Testis (tissue), 2 donors: ENCODE measurements at regions not wholly inside any gene's neighbourhood (a gene's known extent, or its start where the extent isn't known, plus 50 kb on each side); places are given as distances from the start of the nearest gene placed in this dataset.

Experiments used
- DNase-seq: peaks from one replicate; pipeline ENCODE4 v3.0.0-alpha.2; 2019
- H3K27ac ChIP-seq, 2 donors: fragments of 200-600 bp; sonication (generic); one replicate each; pipeline ENCODE4 v1.5.1; 2019
- H3K27me3 ChIP-seq: fragments of 200-600 bp; sonication (generic); one replicate; pipeline ENCODE4 v1.5.1; 2019
- H3K36me3 ChIP-seq: fragments of 200-600 bp; sonication (generic); one replicate; pipeline ENCODE4 v1.5.1; 2017; ENCODE audit warnings: low read depth; ENCODE audit errors: missing control alignments
- H3K4me1 ChIP-seq: fragments of 200-600 bp; sonication (generic); one replicate; pipeline ENCODE4 v1.5.1; 2019
- H3K4me3 ChIP-seq, 2 donors: fragments of 200-600 bp; sonication (generic); one replicate each; pipeline ENCODE4 v1.5.1; 2017 to 2019
- H3K9me3 ChIP-seq: fragments of 200-600 bp; sonication (generic); one replicate; pipeline ENCODE4 v1.5.1; 2017
- POLR2A ChIP-seq: fragments of 450-650 bp; IDR thresholded peaks from one replicate; pipeline ENCODE4 v1.6.1; 2017; ENCODE audit warnings: antibody characterized with exemption, mild to moderate bottlenecking, moderate library complexity
- WGBS, 2 donors: methylation state at CpG; one replicate each; pipeline ENCODE4 v1.1.5; 2018; 5-methylcytosine and 5-hydroxymethylcytosine counted together
- intact Hi-C: fragments of 100-400 bp; cut with DNase I; formaldehyde crosslinking; loops from one replicate; pipeline ENCODE4 v1.15.1; 2023; ENCODE audit warnings: low total_unique reads
- TF ChIP-seq, protein P1 (sequence below), 3 experiments: fragments of 450-650 bp in 2 of 3; fragments of 200-600 bp in 1 of 3; sonication (generic) in 1 of 3; IDR thresholded peaks; one replicate each; pipeline ENCODE4 v1.5.1; 2016 to 2019; ENCODE audit warnings: antibody characterized with exemption in 3 of 3, mild to moderate bottlenecking in 2 of 3, moderate library complexity in 1 of 3

DNA sequence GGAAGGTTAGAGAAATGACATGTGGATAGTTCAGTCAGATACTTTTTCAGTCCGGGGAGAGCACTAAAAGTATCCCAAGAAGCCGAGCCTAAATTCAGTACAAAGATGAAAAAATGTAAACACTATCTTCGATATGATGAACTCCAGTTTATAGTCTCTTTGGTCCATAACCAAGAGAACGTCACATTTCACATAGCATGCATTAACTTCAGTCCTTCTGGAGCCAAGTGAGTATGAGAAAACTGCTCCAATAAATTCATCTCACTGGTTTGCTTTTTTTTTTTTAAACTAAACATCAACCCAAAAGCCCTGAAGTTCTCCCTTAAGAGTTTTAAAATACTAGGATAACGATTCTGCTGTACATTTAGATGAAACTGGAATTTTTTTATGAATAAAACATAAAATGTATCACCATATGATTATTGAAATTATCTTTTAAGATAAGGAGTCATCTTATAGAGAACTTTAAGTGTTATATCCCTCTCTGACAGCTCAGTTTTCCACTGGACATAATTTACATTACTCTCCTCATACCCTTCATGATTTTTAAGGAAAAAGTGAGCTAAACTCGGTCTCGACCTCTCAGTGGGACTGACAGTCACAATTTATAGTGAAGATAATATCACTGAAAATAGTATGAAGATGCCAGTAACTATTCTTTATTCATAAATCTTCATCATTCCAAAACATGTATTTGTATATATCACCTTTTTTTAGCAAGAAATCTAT is 841.5 kb upstream of the FLRT2 start:
- H3K9me3 ChIP-seq: no peaks in the 10 kb centered on the region
- TF ChIP-seq, protein P1, sequence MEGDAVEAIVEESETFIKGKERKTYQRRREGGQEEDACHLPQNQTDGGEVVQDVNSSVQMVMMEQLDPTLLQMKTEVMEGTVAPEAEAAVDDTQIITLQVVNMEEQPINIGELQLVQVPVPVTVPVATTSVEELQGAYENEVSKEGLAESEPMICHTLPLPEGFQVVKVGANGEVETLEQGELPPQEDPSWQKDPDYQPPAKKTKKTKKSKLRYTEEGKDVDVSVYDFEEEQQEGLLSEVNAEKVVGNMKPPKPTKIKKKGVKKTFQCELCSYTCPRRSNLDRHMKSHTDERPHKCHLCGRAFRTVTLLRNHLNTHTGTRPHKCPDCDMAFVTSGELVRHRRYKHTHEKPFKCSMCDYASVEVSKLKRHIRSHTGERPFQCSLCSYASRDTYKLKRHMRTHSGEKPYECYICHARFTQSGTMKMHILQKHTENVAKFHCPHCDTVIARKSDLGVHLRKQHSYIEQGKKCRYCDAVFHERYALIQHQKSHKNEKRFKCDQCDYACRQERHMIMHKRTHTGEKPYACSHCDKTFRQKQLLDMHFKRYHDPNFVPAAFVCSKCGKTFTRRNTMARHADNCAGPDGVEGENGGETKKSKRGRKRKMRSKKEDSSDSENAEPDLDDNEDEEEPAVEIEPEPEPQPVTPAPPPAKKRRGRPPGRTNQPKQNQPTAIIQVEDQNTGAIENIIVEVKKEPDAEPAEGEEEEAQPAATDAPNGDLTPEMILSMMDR (IDR thresholded peaks at IDR 0.05): no peak
- TF ChIP-seq POLR2A: no peak
- no peaks in the 10 kb centered on the region for H3K4me1 ChIP-seq
- H3K4me3 ChIP-seq: no peak overlapping the region
- H3K36me3 ChIP-seq: no peaks in the 10 kb centered on the region
- no peak overlapping the region for H3K27ac ChIP-seq
- intact Hi-C loops: no loop called here
- no peaks in the 10 kb centered on the region for H3K27me3 ChIP-seq
- WGBS, 2 donors: 80 to 82% methylated on average over 7 of the region's 7 CpGs
- DNase-seq: no peak

DNA sequence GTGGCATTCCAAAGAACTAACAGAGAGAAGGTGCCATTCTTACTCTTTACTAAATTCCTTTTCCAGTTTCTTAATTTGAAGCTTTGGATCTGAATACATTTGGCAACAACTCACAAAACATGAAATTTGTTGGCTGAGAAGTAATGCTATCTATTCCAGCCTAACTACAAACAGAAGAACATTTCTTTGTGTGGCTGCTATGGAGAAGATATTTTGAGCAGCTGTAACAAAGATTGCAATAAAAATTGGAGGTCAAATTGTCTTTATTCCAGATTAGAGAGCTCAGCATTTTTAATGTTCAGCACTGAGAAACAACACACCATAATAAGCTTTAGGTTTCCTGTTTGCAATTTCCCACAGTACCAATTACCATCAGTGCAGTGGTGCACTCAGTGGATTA is 835.8 kb upstream of the FLRT2 start:
- Histone ChIP-seq H3K27me3 (no peaks in the 10 kb centered on the region), H3K4me1 (peaks cover 3% of the 10 kb centered on the region), H3K4me3 (no peak overlapping the region), H3K27ac (no peak overlapping the region), H3K9me3 (no peaks in the 10 kb centered on the region), H3K36me3 (no peaks in the 10 kb centered on the region)
- intact Hi-C loops: no loop called here
- TF ChIP-seq, protein P1 (IDR thresholded peaks at IDR 0.05): no peak
- TF ChIP-seq POLR2A: no peak
- DNase-seq: no peak

DNA sequence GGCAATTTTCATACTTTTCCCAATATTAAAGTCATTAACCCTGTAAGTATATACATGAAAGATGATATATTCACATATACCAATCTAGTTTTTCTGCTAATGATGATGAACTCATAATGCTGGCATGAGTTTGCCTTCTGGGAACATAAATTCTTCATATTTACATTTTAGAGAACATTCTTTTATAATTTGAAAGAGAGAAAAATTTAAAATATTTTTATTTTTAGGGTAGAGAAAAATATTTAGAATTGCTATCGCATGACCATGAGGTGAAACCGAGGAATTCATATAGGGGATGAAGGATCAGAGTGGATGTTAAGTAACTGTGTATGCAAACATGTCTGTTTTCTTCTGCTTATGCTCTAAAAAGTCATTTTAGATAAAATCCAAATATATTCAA is 825.3 kb upstream of the FLRT2 start:
- Histone ChIP-seq H3K27me3 (no peaks in the 10 kb centered on the region), H3K4me3 (no peak overlapping the region), H3K4me1 (no peaks in the 10 kb centered on the region), H3K9me3 (no peaks in the 10 kb centered on the region), H3K27ac (no peak overlapping the region), H3K36me3 (no peaks in the 10 kb centered on the region)
- no peak for TF ChIP-seq POLR2A
- TF ChIP-seq, protein P1 (IDR thresholded peaks at IDR 0.05): no peak
- DNase-seq: no peak
- WGBS, 2 donors: 96% methylated on average over 2 of the region's 2 CpGs
- intact Hi-C loops: no loop called here

DNA sequence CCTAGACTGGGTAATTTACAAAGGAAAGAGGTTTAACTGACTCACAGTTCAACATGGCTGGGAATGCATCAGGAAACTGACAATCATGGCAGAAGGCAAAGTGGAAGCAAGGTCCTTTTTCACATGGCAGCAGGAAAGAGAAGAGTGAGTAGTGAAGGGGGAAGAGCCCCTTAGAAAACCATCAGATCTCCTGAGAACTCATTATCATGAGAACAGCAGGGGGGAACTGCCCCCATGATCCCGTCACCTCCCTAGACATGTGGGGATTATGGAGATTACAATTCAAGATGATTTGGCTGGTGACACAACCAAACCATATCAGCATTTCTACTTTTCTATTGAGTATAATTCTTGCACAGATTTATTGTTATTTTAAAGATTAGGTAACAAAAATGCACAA is 822.1 kb upstream of the FLRT2 start:
- no peak overlapping the region for H3K27ac ChIP-seq
- no peaks in the 10 kb centered on the region for H3K36me3 ChIP-seq
- H3K9me3 ChIP-seq: no peaks in the 10 kb centered on the region
- TF ChIP-seq, protein P1 (IDR thresholded peaks at IDR 0.05): no peak
- TF ChIP-seq POLR2A: no peak
- 97 to 100% methylated on average over 1 of the region's 1 CpG for WGBS, 2 donors
- intact Hi-C loops: no loop called here
- no peaks in the 10 kb centered on the region for H3K27me3 ChIP-seq
- DNase-seq: no peak
- no peaks in the 10 kb centered on the region for H3K4me1 ChIP-seq
- no peak overlapping the region for H3K4me3 ChIP-seq

DNA sequence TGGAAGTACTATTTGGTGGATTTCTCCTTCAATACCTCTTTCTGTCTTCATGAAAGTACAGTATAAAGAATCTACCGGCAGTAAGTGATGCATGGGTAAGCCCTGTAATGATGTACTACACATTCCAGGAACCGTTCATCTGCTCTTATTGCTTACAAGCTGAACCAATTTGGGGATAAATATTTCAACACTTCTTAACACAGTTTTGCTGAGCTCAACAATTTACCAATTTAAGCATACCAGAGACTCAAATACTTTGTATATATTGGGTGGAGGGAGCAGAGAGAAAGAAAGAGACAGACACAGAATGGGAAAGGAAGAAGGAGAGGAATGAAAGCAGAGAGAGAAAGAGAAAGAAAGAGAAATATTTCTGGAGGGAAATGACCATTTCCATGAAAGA is 821.1 kb upstream of the FLRT2 start:
- no peaks in the 10 kb centered on the region for H3K27me3 ChIP-seq
- no peaks in the 10 kb centered on the region for H3K36me3 ChIP-seq
- H3K4me1 ChIP-seq: no peaks in the 10 kb centered on the region
- no peak overlapping the region for H3K27ac ChIP-seq
- no peaks in the 10 kb centered on the region for H3K9me3 ChIP-seq
- TF ChIP-seq, protein P1 (IDR thresholded peaks at IDR 0.05): no peak
- TF ChIP-seq POLR2A: no peak
- no peak overlapping the region for H3K4me3 ChIP-seq
- DNase-seq: no peak
- intact Hi-C loops: no loop called here
- WGBS, 2 donors: 47 to 64% methylated on average over 2 of the region's 2 CpGs
